SK-N-SH (cell line): ENCODE measurements at regions not wholly inside any gene's neighbourhood (a gene's known extent, or its start where the extent isn't known, plus 50 kb on each side); places are given as distances from the start of the nearest gene placed in this dataset.
"Not testable (repeated sequence)": the region's sequence is repeated elsewhere in the genome, so short reads cannot be mapped to it uniquely, and the experiment has no call there.

Experiments used
- CTCF ChIA-PET: fragments of 300-600, 350-600 bp; formaldehyde crosslinking; extraction: SDS; loops from one replicate; lab custom pipeline; 2021; lab: Yijun Ruan, JAX
- POLR2A ChIA-PET: fragments of 350-600 bp; sonication (Branson Sonifier 250); formaldehyde crosslinking; extraction: SDS; loops from one replicate; lab custom pipeline; 2020; ENCODE audit warnings: antibody characterized with exemption, inconsistent platforms; lab: Yijun Ruan, JAX
- DNase-seq: peaks from one replicate; pipeline ENCODE4 v3.0.0; 2012
- H2AFZ ChIP-seq: fragments of 200-600 bp; sonication (generic); 2 replicates; pipeline ENCODE4 v1.8.1; 2016; ENCODE audit warnings: antibody characterized with exemption, mild to moderate bottlenecking, low read depth
- H3F3A ChIP-seq: fragments of 200-600 bp; sonication (generic); replicated peaks from 2 replicates; pipeline ENCODE3; 2016; ENCODE audit warnings: antibody characterized with exemption, mild to moderate bottlenecking; ENCODE audit not compliant: insufficient read depth
- H3K27ac ChIP-seq, 2 experiments: fragments of 200-500 bp in 1 of 2; fragments of 200-600 bp in 1 of 2; sonication (Bioruptor generic) in 1 of 2; sonication (generic), shearing (Covaris generic) in 1 of 2; 2 replicates each; pipeline versions ENCODE4 v1.5.1 to v1.6.1; 2014 to 2016; ENCODE audit warnings: low read depth in 2 of 2, inconsistent platforms in 1 of 2, low read length in 1 of 2, mild to moderate bottlenecking in 1 of 2, mixed read lengths in 1 of 2
- H3K27me3 ChIP-seq: fragments of 200-600 bp; sonication (generic), shearing (Covaris generic); 2 replicates; pipeline ENCODE4 v1.6.1; 2016; ENCODE audit warnings: mixed run types; ENCODE audit not compliant: insufficient read depth
- H3K36me3 ChIP-seq, 2 experiments: fragments of 200-500 bp in 1 of 2; fragments of 200-600 bp in 1 of 2; sonication (Bioruptor generic) in 1 of 2; sonication (generic) in 1 of 2; replicated peaks in 1 of 2; 2 replicates each; pipeline versions ENCODE3 to v1.5.1; 2014 to 2016; ENCODE audit warnings: low read length in 1 of 2, mild to moderate bottlenecking in 1 of 2; ENCODE audit not compliant: insufficient read depth in 2 of 2, control insufficient read depth in 1 of 2
- H3K4me1 ChIP-seq, 2 experiments: fragments of 200-500 bp in 1 of 2; fragments of 200-600 bp in 1 of 2; sonication (Bioruptor generic) in 1 of 2; sonication (generic), shearing (Covaris generic) in 1 of 2; 2 replicates each; pipeline versions ENCODE4 v1.5.1 to v1.6.1; 2014 to 2016; ENCODE audit warnings: low read depth in 1 of 2, low read length in 1 of 2, mixed run types in 1 of 2; ENCODE audit not compliant: insufficient read depth in 2 of 2, control insufficient read depth in 1 of 2
- H3K4me2 ChIP-seq: fragments of 200-600 bp; sonication (generic), shearing (Covaris generic); 2 replicates; pipeline ENCODE4 v1.6.1; 2017; ENCODE audit warnings: mixed run types
- H3K4me3 ChIP-seq, 2 experiments: fragments of 200-500 bp in 1 of 2; fragments of 200-600 bp in 1 of 2; sonication (Bioruptor generic) in 1 of 2; sonication (generic), shearing (Covaris generic) in 1 of 2; 2 replicates each; pipeline versions ENCODE4 v1.5.1 to v1.8.1; 2014 to 2016; ENCODE audit warnings: low read depth in 2 of 2, inconsistent platforms in 1 of 2, low read length in 1 of 2, mild to moderate bottlenecking in 1 of 2, mixed read lengths in 1 of 2, moderate library complexity in 1 of 2
- H3K79me2 ChIP-seq: fragments of 200-600 bp; sonication (generic); 2 replicates; pipeline ENCODE4 v1.8.1; 2017; ENCODE audit warnings: mild to moderate bottlenecking; ENCODE audit not compliant: insufficient read depth
- H3K9ac ChIP-seq: fragments of 200-600 bp; sonication (generic); 2 replicates; pipeline ENCODE4 v1.6.1; 2017; ENCODE audit warnings: mixed run types
- H3K9me2 ChIP-seq: fragments of 200-600 bp; sonication (generic); 2 replicates; pipeline ENCODE4 v1.6.1; 2017; ENCODE audit warnings: mixed run types
- H3K9me3 ChIP-seq: fragments of 200-600 bp; sonication (generic); 2 replicates; pipeline ENCODE4 v1.6.1; 2017; ENCODE audit warnings: mixed run types, mild to moderate bottlenecking, moderate library complexity
- H4K20me1 ChIP-seq: fragments of 200-600 bp; sonication (generic); 2 replicates; pipeline ENCODE4 v1.6.1; 2017; ENCODE audit warnings: mild to moderate bottlenecking, mixed run types; ENCODE audit not compliant: insufficient read depth
- ELF1 ChIP-seq: IDR thresholded peaks from 2 replicates; pipeline ENCODE4 v1.4.0; 2012
- FOXJ3 ChIP-seq: sonication (generic); formaldehyde crosslinking; IDR thresholded peaks from 2 replicates; pipeline ENCODE4 v1.5.1; 2020; ENCODE audit warnings: mild to moderate bottlenecking, missing genetic modification reagents
- GATA2 ChIP-seq: sonication (generic); formaldehyde crosslinking; IDR thresholded peaks from 2 replicates; pipeline ENCODE4 v1.5.0; 2020; ENCODE audit warnings: mild to moderate bottlenecking, missing genetic modification reagents
- NFIC ChIP-seq: IDR thresholded peaks from 2 replicates; pipeline ENCODE4 v1.4.0; 2012; ENCODE audit warnings: borderline replicate concordance
- NRF1 ChIP-seq: IDR thresholded peaks from 2 replicates; pipeline ENCODE4 v1.6.1; 2012; ENCODE audit warnings: low read depth, mild to moderate bottlenecking, low read length
- POLR2AphosphoS5 ChIP-seq: IDR thresholded peaks from 2 replicates; pipeline ENCODE4 v1.6.1; 2012; ENCODE audit warnings: low read depth, low read length
- RCOR1 ChIP-seq: fragments of 150-350 bp; IDR thresholded peaks from 2 replicates; pipeline ENCODE4 v1.6.1; 2017; ENCODE audit warnings: antibody characterized with exemption, low read length
- RFX5 ChIP-seq: IDR thresholded peaks from 2 replicates; pipeline ENCODE4 v1.6.1; 2012; ENCODE audit warnings: mild to moderate bottlenecking, improper control_type of control experiment, low read length
- SMC3 ChIP-seq: IDR thresholded peaks from 2 replicates; pipeline ENCODE4 v1.6.1; 2012; ENCODE audit warnings: low read depth, low read length, improper control_type of control experiment
- WGBS: methylation state at CpG from one replicate; pipeline ENCODE4 v1.1.6; 2017; ENCODE audit warnings: low lambda C conversion rate; 5-methylcytosine and 5-hydroxymethylcytosine counted together
- TF ChIP-seq, protein P1 (sequence below): IDR thresholded peaks from 2 replicates; pipeline ENCODE4 v1.4.0; 2012; ENCODE audit warnings: low read depth
- TF ChIP-seq, protein P2 (sequence below): fragments of 200-600 bp; sonication (generic); IDR thresholded peaks from 2 replicates; pipeline ENCODE4 v1.6.1; 2017; ENCODE audit warnings: antibody characterized with exemption, mild to moderate bottlenecking, moderate library complexity

DNA sequence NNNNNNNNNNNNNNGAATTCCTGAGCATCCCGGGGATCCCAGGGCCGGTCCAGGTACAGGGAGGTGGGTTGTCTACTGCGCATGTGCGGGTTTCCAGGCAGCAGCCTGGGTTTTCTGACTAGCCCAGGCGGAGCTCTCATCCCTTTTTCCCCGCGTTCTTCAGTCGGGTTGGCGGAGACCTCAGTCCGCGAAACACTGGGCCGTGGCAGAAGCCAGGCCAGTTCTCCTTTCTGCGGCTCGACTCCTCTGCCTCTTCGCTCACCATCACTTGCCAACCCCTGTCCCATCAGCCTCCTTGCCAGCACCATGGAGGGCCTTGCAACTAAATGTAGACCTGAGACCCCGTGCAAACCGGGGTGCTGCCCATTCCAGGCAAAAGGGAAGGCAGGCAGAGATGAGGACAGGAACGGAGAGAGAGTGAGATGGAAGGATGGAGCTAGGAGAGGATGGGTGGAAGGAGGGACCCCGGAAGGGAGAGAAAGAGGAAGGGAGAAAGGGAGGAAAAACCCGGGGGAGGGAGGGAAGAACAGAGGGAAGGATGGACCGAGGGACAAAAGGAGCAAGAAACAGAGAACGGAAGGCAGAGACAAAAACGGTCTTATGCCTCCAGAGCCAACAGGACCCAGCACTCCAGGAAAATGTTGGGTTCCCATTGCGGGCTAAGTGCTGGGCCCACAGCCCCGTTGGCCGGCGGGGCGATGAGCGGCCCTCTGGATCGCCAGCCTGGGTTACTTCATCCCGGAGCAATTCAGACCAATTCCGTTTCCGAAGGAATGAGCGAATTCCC, 445.4 kb upstream of the DEFB115 start:
- Histone ChIP-seq H3K36me3 (no peaks in the 10 kb centered on the region), H3K4me3 (peak overlapping the region in 1 of 2 experiments; percentile 46; a peak in 2 of 4 replicates), H3K4me1 (no peaks in the 10 kb centered on the region; a peak in 1 of 4 replicates), H3K79me2 (no peaks in the 10 kb centered on the region), H3K27me3 (no peaks in the 10 kb centered on the region), H2AFZ (no peak overlapping the region), H3K4me2 (no peak overlapping the region; the same call in 1 of the 2 replicates), H3K27ac (peak overlapping the region in 1 of 2 experiments; percentile 8; a peak in 1 of 4 replicates), H3K9me3 (no peaks in the 10 kb centered on the region), H3F3A (no peaks in the 10 kb centered on the region), H3K9ac (no peak overlapping the region), H3K9me2 (no peaks in the 10 kb centered on the region), H4K20me1 (no peaks in the 10 kb centered on the region)
- 31% methylated on average over 31 of the region's 34 CpGs for WGBS
- TF ChIP-seq NRF1 (peak; percentile 63), ELF1 (0 out of 2 replicates have a peak, but pooled peaks have one; percentile 16), RFX5 (no peak)
- TF ChIP-seq, protein P1, sequence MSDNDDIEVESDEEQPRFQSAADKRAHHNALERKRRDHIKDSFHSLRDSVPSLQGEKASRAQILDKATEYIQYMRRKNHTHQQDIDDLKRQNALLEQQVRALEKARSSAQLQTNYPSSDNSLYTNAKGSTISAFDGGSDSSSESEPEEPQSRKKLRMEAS = 0 out of 2 replicates have a peak, but pooled peaks have one; percentile 37
- CTCF ChIA-PET = interaction anchor here (0.6 kb wide), 1 partner anchor 934 kb away, joined by 6 read pairs; no protein-coding TSS in a partner anchor
- peak; percentile 88 for DNase-seq
- POLR2A ChIA-PET = interaction anchor here (0.6 to 1.0 kb wide), 2 partner anchors 934 to 935 kb away, joined by 5 to 12 read pairs; no protein-coding TSS in a partner anchor

DNA sequence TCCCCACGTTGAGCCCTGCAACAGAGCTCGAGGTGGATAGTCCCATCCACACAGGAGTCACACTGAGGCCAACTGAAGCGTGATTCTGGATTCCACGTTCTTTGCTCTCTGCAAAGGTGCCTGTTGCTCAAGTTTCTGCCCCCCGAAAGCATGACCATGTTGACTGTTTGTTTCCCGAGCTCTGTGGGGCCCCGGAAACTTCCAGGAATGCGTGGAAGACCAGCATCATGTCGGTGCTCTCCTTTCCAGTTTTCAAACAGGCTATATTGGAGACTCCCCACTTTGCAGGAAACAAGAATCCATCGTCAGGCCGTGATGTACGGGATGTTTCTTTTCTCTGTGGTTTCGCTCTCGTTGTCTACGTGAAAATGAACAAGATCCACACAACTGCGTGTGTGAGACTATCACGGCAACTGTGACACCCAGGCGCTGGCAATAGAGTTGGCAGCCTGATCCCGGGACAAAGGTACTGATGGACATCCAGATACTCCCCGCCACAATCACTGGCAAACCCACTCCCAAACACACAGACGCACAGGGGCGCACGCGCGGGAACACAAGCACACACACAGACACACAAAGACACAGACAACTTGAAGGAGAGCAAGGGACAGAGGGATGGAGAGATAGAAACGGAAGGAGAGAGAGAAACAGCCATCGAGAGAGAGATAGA, 444.6 kb upstream of the DEFB115 start:
- Histone ChIP-seq H3K4me1 (no peaks in the 10 kb centered on the region; a peak in 1 of 4 replicates), H2AFZ (no peak overlapping the region), H3K9me2 (no peaks in the 10 kb centered on the region), H3K36me3 (no peaks in the 10 kb centered on the region), H3K27ac (no peak overlapping the region), H3K4me3 (no peak overlapping the region), H3K79me2 (no peaks in the 10 kb centered on the region), H3K4me2 (no peak overlapping the region), H3F3A (no peaks in the 10 kb centered on the region), H4K20me1 (no peaks in the 10 kb centered on the region), H3K27me3 (no peaks in the 10 kb centered on the region; the same call in 1 of the 2 replicates), H3K9me3 (0 out of 2 replicates have a peak, but pooled peaks cover 3% of the 10 kb centered on the region), H3K9ac (no peak overlapping the region)
- 30% methylated on average over 27 of the region's 27 CpGs for WGBS
- CTCF ChIA-PET = no interaction called here
- TF ChIP-seq FOXJ3 (CRISPR knock-in tag) (no peak), RFX5 (no peak), RCOR1 (no peak), SMC3 (no peak), NFIC (no peak), POLR2AphosphoS5 (no peak), GATA2 (no peak), NRF1 (no peak)
- TF ChIP-seq, protein P2, sequence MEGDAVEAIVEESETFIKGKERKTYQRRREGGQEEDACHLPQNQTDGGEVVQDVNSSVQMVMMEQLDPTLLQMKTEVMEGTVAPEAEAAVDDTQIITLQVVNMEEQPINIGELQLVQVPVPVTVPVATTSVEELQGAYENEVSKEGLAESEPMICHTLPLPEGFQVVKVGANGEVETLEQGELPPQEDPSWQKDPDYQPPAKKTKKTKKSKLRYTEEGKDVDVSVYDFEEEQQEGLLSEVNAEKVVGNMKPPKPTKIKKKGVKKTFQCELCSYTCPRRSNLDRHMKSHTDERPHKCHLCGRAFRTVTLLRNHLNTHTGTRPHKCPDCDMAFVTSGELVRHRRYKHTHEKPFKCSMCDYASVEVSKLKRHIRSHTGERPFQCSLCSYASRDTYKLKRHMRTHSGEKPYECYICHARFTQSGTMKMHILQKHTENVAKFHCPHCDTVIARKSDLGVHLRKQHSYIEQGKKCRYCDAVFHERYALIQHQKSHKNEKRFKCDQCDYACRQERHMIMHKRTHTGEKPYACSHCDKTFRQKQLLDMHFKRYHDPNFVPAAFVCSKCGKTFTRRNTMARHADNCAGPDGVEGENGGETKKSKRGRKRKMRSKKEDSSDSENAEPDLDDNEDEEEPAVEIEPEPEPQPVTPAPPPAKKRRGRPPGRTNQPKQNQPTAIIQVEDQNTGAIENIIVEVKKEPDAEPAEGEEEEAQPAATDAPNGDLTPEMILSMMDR = no peak
- TF ChIP-seq, protein P1 = no peak
- DNase-seq = peak; percentile 17
- POLR2A ChIA-PET = no interaction called here

DNA sequence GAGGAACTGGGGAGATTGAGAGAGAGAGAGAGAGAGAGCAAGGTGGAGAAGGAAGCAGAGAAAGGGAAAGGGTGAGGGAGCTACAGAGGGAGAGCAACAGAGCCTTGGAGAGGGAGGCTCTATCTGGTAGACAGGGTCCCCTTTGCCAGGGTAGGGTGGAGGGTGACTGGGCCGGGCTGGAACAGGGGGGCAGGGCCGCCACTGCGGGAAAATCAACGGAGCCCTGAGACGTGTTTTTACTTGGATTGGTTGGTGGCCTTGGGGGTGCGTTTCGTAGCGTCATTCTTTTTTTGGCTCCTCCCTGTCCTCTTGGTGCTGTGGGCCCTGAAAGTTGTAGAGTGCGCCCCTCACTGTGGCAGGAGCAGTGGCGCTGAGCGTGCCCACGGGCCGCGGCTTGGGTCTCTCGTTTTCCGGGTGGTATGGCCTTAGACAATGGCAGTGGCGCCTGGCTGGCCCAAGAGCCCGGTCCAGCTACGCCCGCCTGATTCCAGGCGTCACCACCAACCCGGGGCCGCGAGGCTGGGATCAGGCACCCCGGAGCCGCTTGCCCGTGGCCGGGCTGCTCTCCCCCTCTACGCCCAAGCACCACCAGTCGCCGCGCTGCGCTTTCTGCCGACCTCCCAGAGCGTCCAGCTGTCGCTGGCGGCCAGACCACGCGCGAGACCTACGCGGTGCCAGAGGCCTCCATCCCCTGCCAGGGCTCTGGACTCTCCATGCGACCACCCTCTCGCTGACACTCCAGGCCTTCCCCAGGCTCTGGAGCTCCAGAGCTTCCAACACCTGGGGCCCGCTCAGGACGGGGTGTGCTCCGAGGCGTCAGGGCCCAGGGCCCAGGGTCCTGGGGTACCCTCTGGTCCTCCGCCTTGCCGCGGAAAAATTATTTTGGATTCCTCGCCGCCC, 443.8 kb upstream of the DEFB115 start:
- H3K27ac ChIP-seq, H3K4me2 ChIP-seq, CTCF ChIA-PET, POLR2A ChIA-PET, H3K4me1 ChIP-seq, H2AFZ ChIP-seq, H3K9me2 ChIP-seq, H3K79me2 ChIP-seq, H3K9ac ChIP-seq, H3F3A ChIP-seq, H4K20me1 ChIP-seq, H3K9me3 ChIP-seq, H3K27me3 ChIP-seq, H3K36me3 ChIP-seq, H3K4me3 ChIP-seq: not testable (repeated sequence)
- DNase-seq = peak; percentile 25
- 34% methylated on average over 46 of the region's 53 CpGs for WGBS

DNA sequence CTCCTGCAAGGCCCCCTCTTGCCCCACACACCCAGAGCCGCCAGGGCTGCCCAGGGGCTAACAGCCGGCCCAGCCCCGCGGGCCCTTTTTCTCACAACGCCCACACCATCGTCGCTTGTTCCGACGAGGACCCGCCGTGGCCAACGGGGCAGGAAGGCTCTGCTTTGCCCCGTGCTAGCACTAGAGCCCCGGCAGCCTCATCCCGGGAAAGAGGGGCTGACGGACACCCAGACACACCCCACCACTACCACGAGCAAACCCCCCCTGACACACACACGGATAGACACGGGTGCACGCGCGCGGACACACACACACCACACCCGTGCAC, 443.2 kb upstream of the DEFB115 start:
- H3F3A ChIP-seq, H3K27me3 ChIP-seq, CTCF ChIA-PET, H3K4me2 ChIP-seq, H3K4me3 ChIP-seq, H3K9ac ChIP-seq, H3K36me3 ChIP-seq, H3K27ac ChIP-seq, H3K9me2 ChIP-seq, H3K4me1 ChIP-seq, H3K9me3 ChIP-seq, H3K79me2 ChIP-seq, H2AFZ ChIP-seq, POLR2A ChIA-PET, H4K20me1 ChIP-seq: not testable (repeated sequence)
- peak; percentile 3 for DNase-seq
- 47% methylated on average over 24 of the region's 24 CpGs for WGBS
